A673 (cell line): ENCODE measurements at regions not wholly inside any gene's neighbourhood (a gene's known extent, or its start where the extent isn't known, plus 50 kb on each side); places are given as distances from the start of the nearest gene placed in this dataset.

Experiments
- CTCF ChIP-seq: fragments of 300-800, 200-600 bp; sonication (generic); conservative IDR thresholded peaks from 2 replicates; pipeline ENCODE4 v1.5.1; 2017; ENCODE audit warnings: low read depth, mild to moderate bottlenecking, antibody characterized with exemption, low read length, moderate library complexity, mixed read lengths
- EZH2 ChIP-seq: fragments of 200-600 bp; sonication (generic); IDR thresholded peaks from 2 replicates; pipeline ENCODE4 v1.6.1; 2017; ENCODE audit warnings: borderline replicate concordance, low read depth, mild to moderate bottlenecking, mixed read lengths, antibody characterized with exemption, low read length; ENCODE audit not compliant: poor library complexity, severe bottlenecking

- no peak for TF ChIP-seq CTCF
- TF ChIP-seq EZH2, result no peak
Observed at GRCh38 chr20:51202304-51202703, 179.4 kb upstream of the KCNG1 start.
